Chondrocyte (in vitro differentiated cells): ENCODE measurements at regions not wholly inside any gene's neighbourhood (a gene's known extent, or its start where the extent isn't known, plus 50 kb on each side); places are given as distances from the start of the nearest gene placed in this dataset.

ENCODE experiments used
- DNase-seq: peaks from one replicate; pipeline ENCODE4 v3.0.0; 2021; ENCODE audit warnings: mixed read lengths, low spot score
- H3K27ac Mint-ChIP-seq: one replicate; pipeline ENCODE4 v1.8.0; 2021; ENCODE audit warnings: mild to moderate bottlenecking, moderate library complexity, mixed read lengths; ENCODE audit not compliant: unreplicated experiment
- H3K27me3 Mint-ChIP-seq: 2 replicates; pipeline ENCODE4 v1.8.0; 2021; ENCODE audit warnings: low read depth, mixed read lengths
- H3K36me3 Mint-ChIP-seq: 2 replicates; pipeline ENCODE4 v1.8.0; 2021; ENCODE audit warnings: low read depth, mixed read lengths
- H3K4me1 Mint-ChIP-seq: 2 replicates; pipeline ENCODE4 v1.8.0; 2021; ENCODE audit warnings: low read depth, mild to moderate bottlenecking, mixed read lengths
- H3K4me3 Mint-ChIP-seq: one replicate; pipeline ENCODE4 v1.8.0; 2021; ENCODE audit warnings: mild to moderate bottlenecking, moderate library complexity, mixed read lengths; ENCODE audit not compliant: unreplicated experiment
- H3K9me3 Mint-ChIP-seq: 2 replicates; pipeline ENCODE4 v1.8.0; 2021; ENCODE audit warnings: low read depth, mixed read lengths
- CTCF ChIP-seq: fragments of 200-600 bp; sonication (generic); IDR thresholded peaks from 2 replicates; pipeline ENCODE4 v1.5.0; 2021; ENCODE audit warnings: antibody characterized with exemption, mild to moderate bottlenecking, moderate library complexity

- DNase-seq = no peak
Measured at GRCh38 chr1:63198871-63199394, 123.4 kb upstream of the FOXD3 start.

DNA sequence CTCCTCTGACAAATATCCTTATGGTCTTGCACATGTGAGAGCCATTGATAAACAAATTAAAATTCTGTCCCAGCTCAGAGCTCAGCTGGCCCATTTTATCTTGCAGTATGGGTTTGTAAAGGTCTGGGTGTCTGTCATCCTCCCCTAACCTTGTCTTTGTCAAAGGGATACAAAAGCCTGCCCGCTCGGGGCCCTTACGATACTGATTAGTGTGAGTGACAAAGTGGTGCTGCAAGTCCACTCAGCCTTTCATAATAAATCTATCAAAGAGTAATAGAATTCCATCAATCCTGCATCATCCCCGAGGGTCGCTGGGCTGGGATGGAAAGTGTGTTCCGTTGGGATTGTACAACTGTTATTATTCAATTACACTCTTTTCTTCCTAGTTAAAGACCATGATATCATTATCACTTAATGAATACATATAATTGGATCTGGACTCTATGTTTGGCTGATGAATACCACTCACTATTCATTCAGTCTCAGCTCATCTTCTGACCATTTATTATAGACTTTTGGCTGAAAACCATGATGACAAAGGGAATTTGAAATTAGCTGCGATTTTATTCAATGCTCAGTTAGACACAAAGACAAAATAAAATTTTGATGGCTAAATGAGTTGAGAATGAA, 122.5 kb upstream of the FOXD3 start:
- DNase-seq = no peak
- Mint-ChIP-seq H3K27me3 (peaks cover 41% of the 10 kb centered on the region), H3K9me3 (no peaks in the 10 kb centered on the region), H3K4me1 (no peaks in the 10 kb centered on the region), H3K36me3 (no peaks in the 10 kb centered on the region), H3K27ac (no peak overlapping the region), H3K4me3 (no peak overlapping the region)
- TF ChIP-seq CTCF = no peak

More at GRCh38 chr1:63198871-63199394, 123.4 kb upstream of the FOXD3 start:
- no peaks in the 10 kb centered on the region for H3K4me1 Mint-ChIP-seq
- no peak overlapping the region for H3K27ac Mint-ChIP-seq
- no peak for TF ChIP-seq CTCF
- no peak overlapping the region for H3K4me3 Mint-ChIP-seq
- H3K36me3 Mint-ChIP-seq = no peaks in the 10 kb centered on the region
- H3K9me3 Mint-ChIP-seq = no peaks in the 10 kb centered on the region
- H3K27me3 Mint-ChIP-seq = peaks cover 41% of the 10 kb centered on the region

- H3K4me3 Mint-ChIP-seq = no peak overlapping the region
- H3K27ac Mint-ChIP-seq = no peak overlapping the region
- no peak for TF ChIP-seq CTCF
- no peak for DNase-seq
- peaks cover 41% of the 10 kb centered on the region for H3K27me3 Mint-ChIP-seq
- no peaks in the 10 kb centered on the region for H3K36me3 Mint-ChIP-seq
- no peaks in the 10 kb centered on the region for H3K9me3 Mint-ChIP-seq
- H3K4me1 Mint-ChIP-seq = no peaks in the 10 kb centered on the region
Measured at GRCh38 chr1:63200676-63201075, 121.7 kb upstream of the FOXD3 start.

DNA sequence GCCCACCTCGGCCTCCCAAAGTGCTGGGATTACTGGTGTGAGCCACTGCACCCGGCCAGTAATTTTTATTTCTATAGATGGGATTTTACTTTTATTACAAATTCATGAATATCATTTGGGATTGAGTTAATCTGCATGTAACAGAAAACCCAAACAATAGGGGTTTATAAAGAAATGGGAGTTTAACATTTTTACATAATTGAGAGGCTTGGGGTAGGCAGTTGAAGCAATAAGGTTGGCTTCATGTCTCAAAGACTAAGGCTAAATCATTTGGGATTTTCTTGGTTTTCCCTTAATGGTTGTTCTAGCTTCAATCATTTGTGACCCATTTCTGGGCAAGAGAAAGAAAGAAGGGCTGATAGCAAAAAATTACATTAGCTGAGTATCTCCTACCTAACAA, 118.7 kb upstream of the FOXD3 start:
- Mint-ChIP-seq H3K36me3 (no peaks in the 10 kb centered on the region), H3K27ac (no peak overlapping the region), H3K4me1 (no peaks in the 10 kb centered on the region), H3K27me3 (peaks cover 28% of the 10 kb centered on the region), H3K9me3 (no peaks in the 10 kb centered on the region), H3K4me3 (no peak overlapping the region)
- no peak for TF ChIP-seq CTCF
- no peak for DNase-seq

GRCh38 chr1:63205776-63206175, 116.6 kb upstream of the FOXD3 start:
- H3K27me3 Mint-ChIP-seq = peaks cover 12% of the 10 kb centered on the region
- no peaks in the 10 kb centered on the region for H3K36me3 Mint-ChIP-seq
- no peak for DNase-seq
- no peak overlapping the region for H3K4me3 Mint-ChIP-seq
- H3K9me3 Mint-ChIP-seq = no peaks in the 10 kb centered on the region
- no peak for TF ChIP-seq CTCF
- peaks cover 8% of the 10 kb centered on the region for H3K4me1 Mint-ChIP-seq
- no peak overlapping the region for H3K27ac Mint-ChIP-seq
